Skeletal muscle satellite cell (primary cell): ENCODE measurements at regions not wholly inside any gene's neighbourhood (a gene's known extent, or its start where the extent isn't known, plus 50 kb on each side); places are given as distances from the start of the nearest gene placed in this dataset.

Experiments
- H3K27me3 ChIP-seq: 2 replicates; pipeline ENCODE4 v1.7.0; 2013; ENCODE audit warnings: low read length; ENCODE audit not compliant: control insufficient read depth, insufficient read depth
- H3K36me3 ChIP-seq: 2 replicates; pipeline ENCODE4 v1.7.0; 2013; ENCODE audit warnings: mild to moderate bottlenecking, control low read depth, low read length; ENCODE audit not compliant: insufficient read depth
- H3K4me1 ChIP-seq: 2 replicates; pipeline ENCODE4 v1.7.0; 2013; ENCODE audit warnings: low read length; ENCODE audit not compliant: control insufficient read depth, insufficient read depth
- H3K4me2 ChIP-seq: 2 replicates; pipeline ENCODE4 v1.7.0; 2013; ENCODE audit warnings: mild to moderate bottlenecking, low read length
- H3K4me3 ChIP-seq: 2 replicates; pipeline ENCODE4 v1.7.0; 2013; ENCODE audit warnings: low read length
- H3K9ac ChIP-seq: 2 replicates; pipeline ENCODE4 v1.7.0; 2013; ENCODE audit warnings: mild to moderate bottlenecking, low read depth, low read length, moderate library complexity
- H3K9me3 ChIP-seq: replicated peaks from 2 replicates; pipeline ENCODE4 v1.7.0; 2013; ENCODE audit warnings: mild to moderate bottlenecking, control low read depth, low read length

DNA sequence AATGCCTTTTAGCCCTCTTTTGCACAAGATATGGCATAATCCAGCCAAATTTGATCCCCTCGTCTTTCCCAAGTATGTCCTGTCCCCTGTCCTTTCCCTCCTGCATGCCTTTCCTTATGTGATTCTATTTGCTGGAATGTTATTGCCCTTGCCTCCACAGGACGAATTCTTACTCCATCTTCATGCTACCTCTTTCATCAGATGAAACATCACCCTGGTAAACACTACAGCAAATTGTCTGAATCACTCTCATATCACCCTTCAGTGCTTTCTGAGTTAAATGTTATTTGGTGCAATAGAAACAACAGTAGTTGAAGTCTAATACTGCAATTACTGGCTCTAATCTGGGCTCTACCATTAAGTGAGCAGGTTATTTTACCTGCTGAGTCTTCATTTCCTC, 52.2 kb upstream of the FAT1 start:
- no peaks in the 10 kb centered on the region for H3K27me3 ChIP-seq

DNA sequence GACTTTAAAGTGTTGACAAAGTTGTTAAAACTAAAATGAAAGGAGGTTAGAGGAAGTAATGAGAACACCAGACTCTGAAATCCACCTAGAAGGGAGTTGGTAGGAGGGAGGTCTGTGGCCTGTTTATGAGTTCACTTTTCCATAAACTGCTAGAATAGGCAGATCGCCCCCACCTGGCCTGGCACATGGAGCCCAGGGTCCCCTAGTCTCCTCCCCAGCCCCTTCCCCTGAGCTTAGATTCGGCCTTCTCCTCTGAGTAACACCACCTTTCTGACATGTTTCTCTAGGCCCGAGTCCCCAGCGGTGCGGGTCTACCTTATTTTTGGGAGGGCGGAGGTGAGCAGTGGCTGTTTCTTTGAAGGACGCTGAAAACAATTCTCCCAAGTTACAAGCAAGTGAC, 54.5 kb upstream of the FAT1 start:
- no peak overlapping the region for H3K9ac ChIP-seq
- no peaks in the 10 kb centered on the region for H3K4me1 ChIP-seq
- H3K4me2 ChIP-seq = no peak overlapping the region
- no peaks in the 10 kb centered on the region for H3K27me3 ChIP-seq
- no peak overlapping the region for H3K4me3 ChIP-seq
- H3K36me3 ChIP-seq = no peaks in the 10 kb centered on the region
- H3K9me3 ChIP-seq = no peaks in the 10 kb centered on the region

More for the DNA sequence above, 52.2 kb upstream of the FAT1 start:
- Histone ChIP-seq H3K36me3 (no peaks in the 10 kb centered on the region), H3K4me3 (no peak overlapping the region), H3K9me3 (no peaks in the 10 kb centered on the region), H3K4me2 (no peak overlapping the region), H3K4me1 (peaks cover 8% of the 10 kb centered on the region), H3K9ac (no peak overlapping the region)

DNA sequence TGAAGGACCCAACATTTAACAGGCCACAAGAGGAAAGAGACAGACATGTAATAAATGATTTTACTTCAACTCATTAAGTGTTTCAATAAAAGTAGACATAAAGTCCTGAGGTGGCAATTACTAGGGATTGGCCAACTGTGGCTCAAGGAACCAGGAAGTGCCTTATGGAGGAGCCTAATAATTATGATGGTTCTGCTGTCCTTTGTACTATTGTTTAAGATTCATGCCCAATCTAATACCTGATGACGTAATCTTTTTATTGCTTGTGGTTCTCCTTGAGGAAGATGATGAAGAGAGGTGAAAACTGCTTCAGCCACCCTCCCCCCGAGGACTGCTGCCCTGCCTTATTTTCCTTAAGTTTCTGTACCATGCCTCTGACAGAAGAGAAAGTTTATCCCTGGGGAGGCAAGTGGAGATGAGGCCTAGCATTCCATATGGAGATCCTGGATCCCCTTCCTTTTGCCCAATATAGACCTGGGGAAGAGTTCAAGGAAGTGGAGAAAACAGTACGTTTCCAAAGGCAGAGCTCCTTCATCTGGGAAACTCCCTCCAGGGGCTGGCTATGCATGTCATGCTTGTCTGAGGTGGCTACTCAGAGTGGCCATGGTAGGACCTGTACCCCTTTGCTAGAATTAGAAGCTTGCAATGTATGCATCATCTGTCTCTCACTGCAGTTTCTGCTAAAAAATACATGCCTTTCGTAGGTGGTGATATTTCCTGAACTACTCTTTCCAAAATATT, 56.8 kb upstream of the FAT1 start:
- no peaks in the 10 kb centered on the region for H3K36me3 ChIP-seq
- no peaks in the 10 kb centered on the region for H3K9me3 ChIP-seq
- H3K9ac ChIP-seq = no peak overlapping the region
- H3K27me3 ChIP-seq = no peaks in the 10 kb centered on the region
- H3K4me3 ChIP-seq = no peak overlapping the region
- H3K4me2 ChIP-seq = no peak overlapping the region
- H3K4me1 ChIP-seq = no peaks in the 10 kb centered on the region

DNA sequence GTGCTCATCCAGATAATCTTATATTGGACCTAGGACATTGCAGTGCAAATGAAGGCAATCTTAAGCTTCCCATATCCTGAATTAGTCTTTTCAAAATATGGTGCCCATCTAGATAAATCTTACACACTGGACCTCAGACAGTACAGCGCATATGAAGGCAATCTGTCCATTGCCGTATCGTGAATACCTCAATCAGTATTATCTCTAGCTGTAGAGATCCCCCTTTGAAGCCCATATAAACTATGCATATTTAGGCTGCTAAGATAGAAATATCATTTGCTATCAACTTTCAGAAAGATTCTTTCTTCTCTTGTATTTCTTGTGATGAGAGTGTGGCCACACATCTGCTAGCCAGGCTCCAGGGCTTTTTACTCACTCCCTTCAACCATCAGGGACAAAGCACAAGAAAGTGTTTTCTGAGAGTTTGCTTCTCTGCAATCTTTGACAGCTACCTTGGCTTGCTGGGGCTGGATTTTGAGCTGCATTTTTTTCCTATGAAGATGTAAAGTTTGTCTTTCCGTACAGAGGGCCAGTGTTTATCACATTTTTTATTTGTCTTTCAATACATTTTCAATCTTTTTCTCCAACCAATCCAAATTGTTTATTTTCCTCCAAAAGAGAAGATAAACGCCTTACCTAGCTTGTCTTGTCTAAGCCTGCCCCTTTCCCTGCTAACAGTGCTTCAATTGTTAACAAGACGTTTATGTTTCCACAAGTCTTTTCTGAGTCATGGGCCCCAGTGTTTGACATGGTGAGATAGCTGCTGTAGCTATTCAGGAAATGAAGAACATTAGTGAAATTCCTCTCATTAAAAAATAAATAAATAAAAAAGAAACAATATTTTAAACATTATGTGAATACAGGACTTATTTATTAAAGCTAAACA, 57.6 kb upstream of the FAT1 start:
- Histone ChIP-seq H3K9me3 (no peaks in the 10 kb centered on the region), H3K27me3 (no peaks in the 10 kb centered on the region), H3K9ac (no peak overlapping the region), H3K4me1 (no peaks in the 10 kb centered on the region), H3K4me3 (no peak overlapping the region), H3K36me3 (no peaks in the 10 kb centered on the region), H3K4me2 (no peak overlapping the region)

DNA sequence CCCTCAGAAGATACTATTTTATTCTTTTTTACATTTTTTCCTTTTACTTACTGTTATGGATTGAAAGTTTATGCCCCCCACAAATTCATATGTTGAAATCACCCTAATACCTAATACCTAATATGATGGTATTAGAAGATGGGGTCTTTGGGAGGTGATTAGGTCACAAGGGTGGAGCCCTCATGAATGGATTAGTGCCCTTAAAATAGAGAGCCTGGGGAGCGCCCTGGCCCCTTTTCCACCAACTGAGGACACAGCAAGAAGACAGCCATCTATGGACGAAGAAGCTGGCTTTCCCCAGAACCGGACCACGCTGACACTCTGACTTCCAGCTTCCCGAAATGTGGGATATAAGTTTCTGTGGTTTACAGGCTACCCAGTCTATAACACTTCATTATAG, 58.6 kb upstream of the FAT1 start:
- Histone ChIP-seq H3K4me1 (no peaks in the 10 kb centered on the region), H3K36me3 (no peaks in the 10 kb centered on the region), H3K9me3 (no peaks in the 10 kb centered on the region), H3K27me3 (no peaks in the 10 kb centered on the region), H3K9ac (no peak overlapping the region), H3K4me3 (no peak overlapping the region), H3K4me2 (no peak overlapping the region)

DNA sequence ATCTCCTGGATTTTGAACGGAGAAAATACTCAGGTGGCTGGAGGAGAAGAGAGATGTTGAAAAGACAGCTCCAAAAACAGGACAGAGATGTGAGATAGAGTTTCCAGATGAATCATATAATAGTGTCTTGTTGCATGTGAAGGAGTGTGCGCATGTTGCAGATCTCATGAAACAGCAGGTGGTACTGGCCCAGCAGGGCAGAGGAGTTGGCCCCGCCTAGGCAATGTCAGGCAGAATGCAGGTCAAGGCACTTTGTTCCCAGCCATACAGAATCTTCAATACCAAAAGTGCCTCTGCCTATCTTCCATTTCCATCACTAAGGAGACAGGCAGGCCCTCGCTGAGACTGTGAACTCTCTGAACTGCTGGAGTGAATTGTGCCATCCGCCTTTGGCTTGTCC, 63.9 kb upstream of the FAT1 start:
- no peaks in the 10 kb centered on the region for H3K36me3 ChIP-seq
- H3K9ac ChIP-seq = no peak overlapping the region
- H3K4me2 ChIP-seq = no peak overlapping the region
- no peaks in the 10 kb centered on the region for H3K27me3 ChIP-seq
- H3K4me3 ChIP-seq = no peak overlapping the region
- no peaks in the 10 kb centered on the region for H3K9me3 ChIP-seq
- H3K4me1 ChIP-seq = peaks cover 10% of the 10 kb centered on the region

DNA sequence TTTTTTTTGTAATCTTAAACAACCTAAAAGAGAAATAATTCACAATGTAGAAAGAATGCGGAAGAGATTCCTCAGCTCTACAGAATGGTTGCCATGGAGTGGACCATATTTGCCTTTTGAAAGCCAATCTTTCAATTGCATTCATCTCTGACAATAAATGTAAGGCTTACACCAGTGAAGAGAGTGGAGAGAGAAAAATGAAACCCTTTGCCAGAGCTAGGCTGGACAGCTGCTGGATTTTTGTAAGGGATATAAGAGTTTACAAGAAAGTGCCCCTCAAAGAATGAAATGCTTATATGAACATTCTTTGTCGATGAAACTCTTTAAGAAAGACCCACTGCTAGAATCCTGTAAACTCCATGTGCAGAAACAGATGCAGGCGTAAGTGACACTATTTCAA, 66.0 kb upstream of the FAT1 start:
- Histone ChIP-seq H3K9me3 (no peaks in the 10 kb centered on the region), H3K27me3 (no peaks in the 10 kb centered on the region)

DNA sequence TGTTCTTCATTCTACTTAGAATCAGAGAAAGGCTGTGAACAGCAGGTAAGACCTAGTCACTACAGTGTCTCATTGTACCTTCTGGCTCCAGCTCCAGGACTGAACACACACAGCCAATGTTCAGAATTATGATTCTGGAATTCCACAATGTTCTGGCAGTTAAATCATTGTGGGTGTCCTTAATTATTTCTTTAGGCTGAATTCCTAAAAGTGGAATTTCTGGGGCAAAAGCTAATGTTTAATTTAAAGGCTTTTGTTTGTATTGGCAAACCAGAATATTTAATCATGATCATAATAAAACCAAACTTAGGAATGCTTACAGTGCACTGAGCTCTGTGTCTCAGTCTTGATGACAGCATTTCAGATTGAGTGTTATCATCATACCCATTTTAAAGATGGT, 67.0 kb upstream of the FAT1 start:
- peaks cover 10% of the 10 kb centered on the region for H3K4me1 ChIP-seq
- H3K27me3 ChIP-seq = no peaks in the 10 kb centered on the region
- H3K4me2 ChIP-seq = no peak overlapping the region
- H3K9ac ChIP-seq = no peak overlapping the region
- H3K36me3 ChIP-seq = no peaks in the 10 kb centered on the region
- H3K9me3 ChIP-seq = no peaks in the 10 kb centered on the region
- no peak overlapping the region for H3K4me3 ChIP-seq

More for the DNA sequence above, 66.0 kb upstream of the FAT1 start:
- Histone ChIP-seq H3K4me3 (no peak overlapping the region), H3K4me2 (no peak overlapping the region), H3K36me3 (no peaks in the 10 kb centered on the region), H3K4me1 (peaks cover 10% of the 10 kb centered on the region), H3K9ac (no peak overlapping the region)

DNA sequence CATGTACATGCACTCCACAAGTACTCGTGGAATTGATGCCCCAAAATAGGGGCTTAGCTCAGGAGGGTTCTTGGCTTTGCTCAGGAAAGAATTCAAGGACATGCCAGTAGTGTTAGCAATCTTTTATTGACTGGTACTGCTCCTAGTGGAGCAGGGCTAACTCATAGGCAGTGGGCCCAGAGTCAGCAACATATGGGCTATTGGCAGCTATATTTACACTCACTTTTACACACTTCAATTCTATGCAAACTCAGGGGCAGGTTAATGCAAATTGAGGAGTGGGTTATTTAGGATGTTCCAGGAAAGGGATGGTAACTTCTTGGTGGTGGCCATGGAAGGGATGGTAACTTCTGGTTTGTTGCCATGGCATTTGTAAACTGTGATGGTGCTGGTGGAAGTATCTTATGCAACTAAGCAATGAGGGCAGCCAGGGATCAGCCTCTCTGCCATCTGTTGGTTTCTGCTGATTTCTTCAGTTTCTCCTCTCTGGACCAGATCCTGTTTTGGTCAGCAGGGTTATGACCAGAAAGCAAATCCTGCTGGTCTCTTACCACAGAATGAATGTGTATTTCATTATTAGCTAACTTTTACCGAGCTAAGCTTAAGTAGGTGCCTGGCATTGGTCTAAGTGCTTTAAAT, 69.2 kb upstream of the FAT1 start:
- peaks cover 10% of the 10 kb centered on the region for H3K4me1 ChIP-seq
- no peaks in the 10 kb centered on the region for H3K27me3 ChIP-seq
- H3K9ac ChIP-seq = no peak overlapping the region
- no peak overlapping the region for H3K4me3 ChIP-seq
- H3K4me2 ChIP-seq = no peak overlapping the region
- H3K36me3 ChIP-seq = no peaks in the 10 kb centered on the region
- H3K9me3 ChIP-seq = no peaks in the 10 kb centered on the region

DNA sequence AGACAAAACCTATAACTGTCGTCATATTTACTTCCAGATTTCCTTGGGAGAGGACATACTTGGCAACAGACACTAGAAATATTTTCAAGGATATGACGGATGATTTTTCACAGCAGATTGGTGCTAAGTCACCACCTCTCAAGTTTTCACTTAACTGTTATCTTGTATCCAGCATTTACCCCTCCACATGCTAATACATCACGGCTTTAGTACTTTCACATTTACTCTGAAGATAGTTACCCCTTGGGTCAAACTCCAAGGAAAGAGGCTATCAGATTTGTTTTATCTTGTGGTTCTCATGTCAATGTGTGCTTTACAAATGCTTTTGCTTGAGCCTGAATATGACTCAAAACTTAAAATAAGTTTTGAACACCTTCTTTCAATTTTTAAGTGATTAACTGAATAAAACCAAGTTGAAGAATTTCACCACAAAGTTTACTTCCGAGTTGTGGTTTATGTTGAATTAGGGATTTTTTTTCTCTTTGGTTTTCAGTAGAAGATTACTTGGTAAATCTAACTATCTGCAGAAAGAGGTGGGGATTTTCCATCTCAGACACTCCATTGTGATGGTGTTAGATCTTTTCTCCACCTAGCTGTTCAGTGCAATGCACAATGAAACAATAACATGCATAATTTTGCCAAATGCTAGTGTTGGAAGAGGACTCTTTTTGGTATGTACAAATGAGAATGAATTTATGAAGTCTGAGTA, 75.4 kb upstream of the FAT1 start:
- no peaks in the 10 kb centered on the region for H3K9me3 ChIP-seq
- no peaks in the 10 kb centered on the region for H3K4me1 ChIP-seq
- no peaks in the 10 kb centered on the region for H3K36me3 ChIP-seq
- H3K4me3 ChIP-seq = no peak overlapping the region
- H3K27me3 ChIP-seq = no peaks in the 10 kb centered on the region
- H3K9ac ChIP-seq = no peak overlapping the region
- H3K4me2 ChIP-seq = no peak overlapping the region
